HEK293 (cell line): ENCODE measurements at regions not wholly inside any gene's neighbourhood (a gene's known extent, or its start where the extent isn't known, plus 50 kb on each side); places are given as distances from the start of the nearest gene placed in this dataset.

Experiments used
- CTCF ChIA-PET: fragments of 350-600 bp; formaldehyde crosslinking; extraction: SDS; loops from one replicate; lab custom pipeline; 2021; ENCODE audit warnings: antibody characterized with exemption; lab: Yijun Ruan, JAX
- POLR2A ChIA-PET: fragments of 300-600 bp; formaldehyde crosslinking; extraction: SDS; loops from one replicate; lab custom pipeline; 2020; ENCODE audit warnings: antibody characterized with exemption, inconsistent platforms; lab: Yijun Ruan, JAX
- H3K27ac ChIP-seq: fragments of 200-500 bp; sonication (Bioruptor generic); 2 replicates; pipeline ENCODE4 v1.5.1; 2014; ENCODE audit warnings: low read depth, low read length, control low read depth, inconsistent platforms; ENCODE audit errors: extremely low read depth
- H3K36me3 ChIP-seq, 2 experiments: fragments of 200-500 bp in 1 of 2; sonication (Bioruptor generic) in 1 of 2; 1 replicate in 1 of 2; 2 replicates in 1 of 2; pipeline ENCODE4 v1.5.1; 2014 to 2017; ENCODE audit warnings: inconsistent platforms in 2 of 2, low read length in 2 of 2; ENCODE audit not compliant: control insufficient read depth in 2 of 2, insufficient read depth in 1 of 2
- H3K4me1 ChIP-seq: fragments of 200-500 bp; sonication (Bioruptor generic); 2 replicates; pipeline ENCODE4 v1.5.1; 2014; ENCODE audit warnings: mild to moderate bottlenecking, low read length, inconsistent platforms; ENCODE audit not compliant: control insufficient read depth, insufficient read depth
- H3K4me3 ChIP-seq: 2 replicates; pipeline ENCODE4 v1.5.1; 2011; ENCODE audit warnings: low read depth, mild to moderate bottlenecking, control low read depth, low read length, moderate library complexity
- H3K9me3 ChIP-seq: fragments of 200-500 bp; sonication (Bioruptor generic); 2 replicates; pipeline ENCODE4 v1.5.1; 2014; ENCODE audit warnings: low read depth, low read length, inconsistent platforms; ENCODE audit not compliant: control insufficient read depth, insufficient read depth
- GLIS1 ChIP-seq: fragments of 450-650 bp; formaldehyde crosslinking; IDR thresholded peaks from 2 replicates; pipeline ENCODE4 v1.5.1; 2016; ENCODE audit warnings: missing biosample characterization, missing genetic modification characterization
- PRDM1 ChIP-seq: fragments of 450-650 bp; formaldehyde crosslinking; IDR thresholded peaks from 2 replicates; pipeline ENCODE4; 2016; ENCODE audit warnings: missing biosample characterization, missing genetic modification characterization
- TSHZ1 ChIP-seq: fragments of 450-650 bp; formaldehyde crosslinking; IDR thresholded peaks from 2 replicates; pipeline ENCODE4 v1.5.1; 2016; ENCODE audit warnings: missing biosample characterization, missing genetic modification characterization, borderline replicate concordance
- ZBTB17 ChIP-seq: fragments of 450-650 bp; formaldehyde crosslinking; IDR thresholded peaks from 2 replicates; pipeline ENCODE4 v1.5.1; 2016; ENCODE audit warnings: missing biosample characterization, missing genetic modification characterization
- ZNF19 ChIP-seq: fragments of 450-650 bp; formaldehyde crosslinking; IDR thresholded peaks from 2 replicates; pipeline ENCODE4; 2016; ENCODE audit warnings: missing biosample characterization, missing genetic modification characterization, low read depth
- ZNF341 ChIP-seq: fragments of 450-650 bp; formaldehyde crosslinking; IDR thresholded peaks from 2 replicates; pipeline ENCODE4; 2016; ENCODE audit warnings: low read depth, missing biosample characterization, missing genetic modification characterization
- ZNF623 ChIP-seq: fragments of 450-650 bp; formaldehyde crosslinking; IDR thresholded peaks from 2 replicates; pipeline ENCODE4 v1.5.1; 2016; ENCODE audit warnings: missing biosample characterization, missing genetic modification characterization
- TF ChIP-seq, protein P1 (sequence below): fragments of 450-650 bp; formaldehyde crosslinking; IDR thresholded peaks from 2 replicates; pipeline ENCODE4 v1.5.1; 2016; ENCODE audit warnings: missing biosample characterization, missing genetic modification characterization
- TF ChIP-seq, protein P2 (sequence below): fragments of 450-650 bp; formaldehyde crosslinking; IDR thresholded peaks from 2 replicates; pipeline ENCODE4 v1.5.1; 2016; ENCODE audit warnings: missing biosample characterization, missing genetic modification characterization
- TF ChIP-seq, protein P3 (sequence below): fragments of 450-650 bp; formaldehyde crosslinking; IDR thresholded peaks from 2 replicates; pipeline ENCODE4 v1.5.1; 2016; ENCODE audit warnings: missing biosample characterization, missing genetic modification characterization

DNA sequence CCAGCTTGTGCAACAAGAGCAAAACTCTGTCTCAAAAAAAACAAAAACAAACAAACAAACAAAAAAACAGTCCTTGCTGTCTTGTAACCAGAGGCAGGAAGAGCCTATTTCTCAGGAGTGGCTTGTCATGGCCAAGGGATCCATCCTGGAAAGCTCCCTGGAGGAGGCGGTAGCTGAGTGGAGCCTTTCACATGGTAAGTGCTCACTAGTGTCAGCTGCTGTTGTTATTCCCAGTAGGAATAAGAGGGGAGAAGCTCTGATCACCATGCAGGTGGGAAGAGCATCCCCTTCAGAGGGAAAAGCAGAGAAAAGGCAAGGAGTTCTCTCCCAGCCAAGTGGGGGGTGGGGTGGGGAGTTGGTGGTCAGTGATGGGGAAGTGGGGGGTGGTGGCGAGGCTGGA is 54.6 kb upstream of the WNT7B start:
- TF ChIP-seq, protein P1, sequence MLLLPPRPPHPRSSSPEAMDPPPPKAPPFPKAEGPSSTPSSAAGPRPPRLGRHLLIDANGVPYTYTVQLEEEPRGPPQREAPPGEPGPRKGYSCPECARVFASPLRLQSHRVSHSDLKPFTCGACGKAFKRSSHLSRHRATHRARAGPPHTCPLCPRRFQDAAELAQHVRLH (tag by site-specific recombination), result 0 out of 2 replicates have a peak, but pooled peaks have one; percentile 35
- no peak for TF ChIP-seq ZNF19 (tag by site-specific recombination)
- Histone ChIP-seq H3K4me3 (no peak overlapping the region), H3K9me3 (no peaks in the 10 kb centered on the region), H3K27ac (no peak overlapping the region), H3K4me1 (peaks cover 5% of the 10 kb centered on the region), H3K36me3 (no peaks in the 10 kb centered on the region)
- ChIA-PET CTCF (interaction anchor here (1.9 to 2.9 kb wide), 2 partner anchors 24 to 26 kb away, joined by 11 to 14 read pairs; no protein-coding TSS in a partner anchor), POLR2A (no interaction called here)

DNA sequence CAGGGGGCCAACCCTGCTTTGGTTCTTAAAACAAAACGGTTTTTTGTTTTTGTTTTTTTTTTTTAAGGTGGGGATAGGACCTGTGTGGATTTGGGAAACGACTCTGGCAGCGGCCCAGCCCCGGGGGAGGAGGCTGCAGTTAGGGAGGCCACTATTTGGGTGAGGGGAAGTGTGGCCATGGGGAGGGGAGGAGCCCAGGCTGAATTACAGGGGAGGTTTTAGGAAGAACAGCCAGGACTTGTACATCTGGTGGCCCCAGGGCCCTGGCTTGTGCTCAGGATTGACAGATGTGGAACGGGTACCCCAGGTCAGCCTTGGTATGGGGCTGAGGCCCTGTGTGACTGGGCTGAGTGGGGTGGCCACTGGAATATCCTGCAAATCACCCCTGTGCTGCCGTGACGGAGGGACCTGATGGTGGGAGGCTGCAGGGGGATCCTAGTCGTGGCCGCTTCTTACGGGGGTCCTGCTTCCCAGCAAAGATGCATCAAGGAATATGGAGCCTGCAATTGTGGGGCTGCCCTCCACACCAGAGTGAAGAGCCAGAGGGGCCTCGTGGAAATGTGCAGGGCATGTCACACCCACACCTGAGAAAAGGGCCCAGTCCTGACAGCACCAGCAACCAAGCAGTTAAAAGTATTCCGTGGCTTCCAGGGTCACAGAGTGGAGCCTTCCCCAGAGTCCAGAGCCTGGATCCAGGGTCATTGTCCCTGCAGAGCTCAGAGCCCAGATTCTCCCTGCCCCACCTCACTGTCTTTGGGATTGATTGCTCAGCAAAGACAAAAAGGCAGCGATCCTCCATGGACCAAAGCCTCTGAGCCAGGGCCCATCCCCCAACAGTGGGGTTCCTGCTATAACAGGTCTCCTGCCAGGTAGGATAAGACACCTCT is 55.2 kb upstream of the WNT7B start:
- H3K4me3 ChIP-seq, result no peak overlapping the region
- H3K9me3 ChIP-seq, result no peaks in the 10 kb centered on the region
- no peaks in the 10 kb centered on the region for H3K36me3 ChIP-seq
- TF ChIP-seq, protein P2, sequence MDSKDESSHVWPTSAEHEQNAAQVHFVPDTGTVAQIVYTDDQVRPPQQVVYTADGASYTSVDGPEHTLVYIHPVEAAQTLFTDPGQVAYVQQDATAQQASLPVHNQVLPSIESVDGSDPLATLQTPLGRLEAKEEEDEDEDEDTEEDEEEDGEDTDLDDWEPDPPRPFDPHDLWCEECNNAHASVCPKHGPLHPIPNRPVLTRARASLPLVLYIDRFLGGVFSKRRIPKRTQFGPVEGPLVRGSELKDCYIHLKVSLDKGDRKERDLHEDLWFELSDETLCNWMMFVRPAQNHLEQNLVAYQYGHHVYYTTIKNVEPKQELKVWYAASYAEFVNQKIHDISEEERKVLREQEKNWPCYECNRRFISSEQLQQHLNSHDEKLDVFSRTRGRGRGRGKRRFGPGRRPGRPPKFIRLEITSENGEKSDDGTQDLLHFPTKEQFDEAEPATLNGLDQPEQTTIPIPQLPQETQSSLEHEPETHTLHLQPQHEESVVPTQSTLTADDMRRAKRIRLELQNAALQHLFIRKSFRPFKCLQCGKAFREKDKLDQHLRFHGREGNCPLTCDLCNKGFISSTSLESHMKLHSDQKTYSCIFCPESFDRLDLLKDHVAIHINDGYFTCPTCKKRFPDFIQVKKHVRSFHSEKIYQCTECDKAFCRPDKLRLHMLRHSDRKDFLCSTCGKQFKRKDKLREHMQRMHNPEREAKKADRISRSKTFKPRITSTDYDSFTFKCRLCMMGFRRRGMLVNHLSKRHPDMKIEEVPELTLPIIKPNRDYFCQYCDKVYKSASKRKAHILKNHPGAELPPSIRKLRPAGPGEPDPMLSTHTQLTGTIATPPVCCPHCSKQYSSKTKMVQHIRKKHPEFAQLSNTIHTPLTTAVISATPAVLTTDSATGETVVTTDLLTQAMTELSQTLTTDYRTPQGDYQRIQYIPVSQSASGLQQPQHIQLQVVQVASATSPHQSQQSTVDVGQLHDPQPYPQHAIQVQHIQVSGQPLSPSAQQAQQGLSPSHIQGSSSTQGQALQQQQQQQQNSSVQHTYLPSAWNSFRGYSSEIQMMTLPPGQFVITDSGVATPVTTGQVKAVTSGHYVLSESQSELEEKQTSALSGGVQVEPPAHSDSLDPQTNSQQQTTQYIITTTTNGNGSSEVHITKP (tag by site-specific recombination), result peak; percentile 7; the same call in 1 of the 2 replicates
- TF ChIP-seq ZNF623 (peak; percentile 90), TSHZ1 (tag by site-specific recombination) (no peak), PRDM1 (tag by site-specific recombination) (no peak), ZBTB17 (tag by site-specific recombination) (peak; percentile 54; the same call in 1 of the 2 replicates), ZNF341 (peak; percentile 61), GLIS1 (tag by site-specific recombination) (peak; percentile 82)
- TF ChIP-seq, protein P3, sequence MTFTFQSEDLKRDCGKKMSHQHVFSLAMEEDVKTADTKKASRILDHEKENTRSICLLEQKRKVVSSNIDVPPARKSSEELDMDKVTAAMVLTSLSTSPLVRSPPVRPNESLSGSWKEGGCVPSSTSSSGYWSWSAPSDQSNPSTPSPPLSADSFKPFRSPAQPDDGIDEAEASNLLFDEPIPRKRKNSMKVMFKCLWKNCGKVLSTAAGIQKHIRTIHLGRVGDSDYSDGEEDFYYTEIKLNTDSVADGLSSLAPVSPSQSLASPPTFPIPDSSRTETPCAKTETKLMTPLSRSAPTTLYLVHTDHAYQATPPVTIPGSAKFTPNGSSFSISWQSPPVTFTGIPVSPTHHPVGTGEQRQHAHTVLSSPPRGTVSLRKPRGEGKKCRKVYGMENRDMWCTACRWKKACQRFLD, result no peak
- TF ChIP-seq, all 188 proteins: peak for 5
- POLR2A ChIA-PET, result no interaction called here
- CTCF ChIA-PET, result interaction anchor here (1.9 to 7.2 kb wide), 3 partner anchors 24 to 26 kb away, joined by 11 to 101 read pairs (median 14); no protein-coding TSS in a partner anchor
- Histone ChIP-seq H3K27ac (no peak overlapping the region), H3K4me1 (peaks cover 5% of the 10 kb centered on the region)
